KMS-11 (cell line): ENCODE measurements at regions not wholly inside any gene's neighbourhood (a gene's known extent, or its start where the extent isn't known, plus 50 kb on each side); places are given as distances from the start of the nearest gene placed in this dataset.

Source experiments
- H2AFZ ChIP-seq: fragments of 200-600 bp; sonication (generic); 2 replicates; pipeline ENCODE4 v1.6.1; 2016; ENCODE audit warnings: antibody characterized with exemption, mixed run types, low read depth
- H3K27ac ChIP-seq: fragments of 200-600 bp; sonication (generic); 2 replicates; pipeline ENCODE4 v1.6.1; 2016; ENCODE audit warnings: mild to moderate bottlenecking, mixed run types
- H3K27me3 ChIP-seq: fragments of 200-600 bp; sonication (generic); 2 replicates; pipeline ENCODE4 v1.6.1; 2017; ENCODE audit warnings: mild to moderate bottlenecking, low read depth, mixed run types, moderate library complexity; ENCODE audit not compliant: insufficient read depth
- H3K36me3 ChIP-seq: fragments of 200-600 bp; sonication (generic); 2 replicates; pipeline ENCODE4 v1.6.1; 2017; ENCODE audit warnings: mild to moderate bottlenecking, mixed run types; ENCODE audit not compliant: insufficient read depth
- H3K4me1 ChIP-seq: fragments of 200-600 bp; sonication (generic); 2 replicates; pipeline ENCODE4 v1.6.1; 2016; ENCODE audit warnings: mild to moderate bottlenecking, low read depth, mixed run types; ENCODE audit not compliant: poor library complexity, severe bottlenecking
- H3K4me2 ChIP-seq: fragments of 200-600 bp; sonication (generic); 2 replicates; pipeline ENCODE4 v1.7.0; 2016; ENCODE audit warnings: mild to moderate bottlenecking, mixed run types
- H3K4me3 ChIP-seq: fragments of 200-600 bp; sonication (generic); IDR thresholded peaks from 2 replicates; pipeline ENCODE4 v1.6.1; 2017; ENCODE audit warnings: low read depth, low read length, mixed read lengths; ENCODE audit not compliant: insufficient read depth
- H3K79me2 ChIP-seq: fragments of 200-600 bp; sonication (generic); 2 replicates; pipeline ENCODE4 v1.6.1; 2016; ENCODE audit warnings: low read depth, mixed run types; ENCODE audit not compliant: insufficient read depth
- H3K9ac ChIP-seq: fragments of 200-600 bp; sonication (generic); 2 replicates; pipeline ENCODE4 v1.6.1; 2016; ENCODE audit warnings: mild to moderate bottlenecking, mixed run types
- H4K20me1 ChIP-seq: fragments of 200-600 bp; sonication (generic); 2 replicates; pipeline ENCODE4 v1.6.1; 2016; ENCODE audit warnings: mild to moderate bottlenecking, mixed run types; ENCODE audit not compliant: insufficient read depth
- CTCF ChIP-seq: fragments of 200-600 bp; sonication (generic); conservative IDR thresholded peaks from 2 replicates; pipeline ENCODE4 v1.6.1; 2017; ENCODE audit warnings: low read depth, mild to moderate bottlenecking, antibody characterized with exemption, low read length, moderate library complexity, mixed read lengths

- Histone ChIP-seq H3K4me2 (no peak overlapping the region), H3K27me3 (no peaks in the 10 kb centered on the region), H3K9ac (no peak overlapping the region), H3K27ac (no peak overlapping the region), H3K79me2 (no peaks in the 10 kb centered on the region), H3K36me3 (no peaks in the 10 kb centered on the region), H3K4me3 (no peak overlapping the region), H2AFZ (no peak overlapping the region), H3K4me1 (peaks cover 4% of the 10 kb centered on the region), H4K20me1 (no peaks in the 10 kb centered on the region)
- no peak for TF ChIP-seq CTCF
Measured at GRCh38 chr15:61620151-61620550, 391.0 kb upstream of the RORA start.

GRCh38 chr15:61613729-61614128 is 384.6 kb upstream of the RORA start:
- no peaks in the 10 kb centered on the region for H3K27me3 ChIP-seq
- no peaks in the 10 kb centered on the region for H3K36me3 ChIP-seq
- no peak overlapping the region for H3K27ac ChIP-seq
- H3K4me2 ChIP-seq, result no peak overlapping the region
- no peak overlapping the region for H3K9ac ChIP-seq
- H4K20me1 ChIP-seq, result no peaks in the 10 kb centered on the region
- no peak for TF ChIP-seq CTCF
- H3K79me2 ChIP-seq, result no peaks in the 10 kb centered on the region
- peaks cover 22% of the 10 kb centered on the region for H3K4me1 ChIP-seq
- H2AFZ ChIP-seq, result no peak overlapping the region
- H3K4me3 ChIP-seq, result no peak overlapping the region

- Histone ChIP-seq H3K27ac (no peak overlapping the region), H2AFZ (no peak overlapping the region), H3K4me1 (peaks cover 28% of the 10 kb centered on the region), H3K9ac (no peak overlapping the region), H3K4me2 (no peak overlapping the region), H3K79me2 (no peaks in the 10 kb centered on the region), H3K36me3 (no peaks in the 10 kb centered on the region), H4K20me1 (no peaks in the 10 kb centered on the region), H3K4me3 (no peak overlapping the region), H3K27me3 (no peaks in the 10 kb centered on the region)
- TF ChIP-seq CTCF, result no peak
Measured at GRCh38 chr15:61613138-61613537, 384.0 kb upstream of the RORA start.

GRCh38 chr15:61612111-61612510 is 383.0 kb upstream of the RORA start:
- Histone ChIP-seq H3K27ac (no peak overlapping the region), H2AFZ (no peak overlapping the region), H3K4me2 (no peak overlapping the region), H3K9ac (no peak overlapping the region), H3K79me2 (no peaks in the 10 kb centered on the region), H4K20me1 (no peaks in the 10 kb centered on the region), H3K4me3 (no peak overlapping the region), H3K27me3 (no peaks in the 10 kb centered on the region), H3K4me1 (peaks cover 39% of the 10 kb centered on the region), H3K36me3 (no peaks in the 10 kb centered on the region)
- TF ChIP-seq CTCF, result no peak

GRCh38 chr15:61605343-61605742 is 376.2 kb upstream of the RORA start:
- no peak overlapping the region for H3K4me3 ChIP-seq
- H3K4me2 ChIP-seq, result no peak overlapping the region
- TF ChIP-seq CTCF, result no peak
- no peaks in the 10 kb centered on the region for H4K20me1 ChIP-seq
- H3K36me3 ChIP-seq, result no peaks in the 10 kb centered on the region
- H2AFZ ChIP-seq, result no peak overlapping the region
- H3K4me1 ChIP-seq, result peaks cover 40% of the 10 kb centered on the region
- H3K27ac ChIP-seq, result no peak overlapping the region
- no peaks in the 10 kb centered on the region for H3K79me2 ChIP-seq
- no peak overlapping the region for H3K9ac ChIP-seq
- no peaks in the 10 kb centered on the region for H3K27me3 ChIP-seq
